C4-2B (cell line): ENCODE measurements at regions not wholly inside any gene's neighbourhood (a gene's known extent, or its start where the extent isn't known, plus 50 kb on each side); places are given as distances from the start of the nearest gene placed in this dataset.

Experiments used
- CTCF ChIP-seq: fragments of 450-650 bp; conservative IDR thresholded peaks from 2 replicates; pipeline ENCODE4 v1.5.1; 2017; ENCODE audit warnings: mild to moderate bottlenecking
- ZFX ChIP-seq: fragments of 450-650 bp; IDR thresholded peaks from 2 replicates; pipeline ENCODE4 v1.6.1; 2017

DNA sequence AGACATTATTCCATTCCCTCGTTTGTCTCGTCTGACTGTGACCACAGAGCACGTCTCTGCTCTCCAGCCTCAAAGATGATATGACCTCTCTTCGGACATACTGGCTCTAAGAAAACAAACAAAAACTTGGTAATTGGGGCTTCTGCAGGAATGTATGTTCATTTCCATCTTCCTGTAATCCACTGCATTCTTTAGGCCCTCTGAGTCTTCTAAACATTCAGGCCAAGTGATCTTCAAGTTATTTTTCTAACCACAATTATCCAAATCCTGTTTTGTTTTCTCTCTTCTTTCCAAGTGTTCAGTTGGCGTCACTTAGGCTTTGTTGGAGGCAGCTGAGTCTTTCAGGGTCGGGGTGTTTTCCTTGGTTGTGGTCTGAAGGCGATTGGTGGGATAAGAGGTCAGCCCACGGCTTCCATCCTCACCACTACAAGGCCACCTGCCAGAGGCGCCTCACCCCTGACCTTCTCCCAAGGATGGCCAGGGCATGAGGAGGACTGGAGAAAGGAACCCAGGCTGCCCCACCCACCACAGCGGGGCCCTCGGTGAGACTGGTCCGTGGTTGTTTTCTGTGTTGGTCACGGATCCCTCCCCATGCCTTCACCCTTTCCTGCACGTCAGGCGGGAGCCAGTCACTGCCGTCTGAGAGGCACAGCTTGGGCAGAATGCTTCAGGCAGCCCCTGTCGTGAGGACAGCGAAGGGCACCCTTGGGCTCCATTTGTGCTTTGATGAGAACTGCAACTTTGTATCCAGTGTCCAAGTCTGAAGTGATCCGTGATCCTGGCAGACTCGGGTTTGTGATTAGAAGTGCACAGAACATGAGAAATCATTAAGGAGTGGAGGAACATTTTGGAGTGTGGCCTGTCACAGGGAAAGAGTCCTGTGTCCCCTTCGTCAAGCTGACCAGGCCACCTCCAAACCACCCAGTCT, 88.6 kb upstream of the FHL2 start:
- TF ChIP-seq CTCF = no peak
- no peak for TF ChIP-seq ZFX
